H7 (cell line): ENCODE measurements at regions not wholly inside any gene's neighbourhood (a gene's known extent, or its start where the extent isn't known, plus 50 kb on each side); places are given as distances from the start of the nearest gene placed in this dataset.
"Not testable (repeated sequence)": the region's sequence is repeated elsewhere in the genome, so short reads cannot be mapped to it uniquely, and the experiment has no call there.

Source experiments
- DNase-seq: peaks from one replicate; pipeline ENCODE4 v3.0.0; 2012
- H3K27me3 ChIP-seq: 2 replicates; pipeline ENCODE4 v1.6.0; 2011; ENCODE audit warnings: mild to moderate bottlenecking, low read length; ENCODE audit not compliant: control insufficient read depth, insufficient read depth
- H3K36me3 ChIP-seq: replicated peaks from 2 replicates; pipeline ENCODE4 v1.5.1; 2011; ENCODE audit warnings: low read length; ENCODE audit not compliant: control insufficient read depth, insufficient read depth
- H3K4me3 ChIP-seq: 2 replicates; pipeline ENCODE4 v1.5.1; 2011; ENCODE audit warnings: low read depth, mild to moderate bottlenecking, control low read depth, low read length, moderate library complexity; ENCODE audit not compliant: insufficient read depth

DNA sequence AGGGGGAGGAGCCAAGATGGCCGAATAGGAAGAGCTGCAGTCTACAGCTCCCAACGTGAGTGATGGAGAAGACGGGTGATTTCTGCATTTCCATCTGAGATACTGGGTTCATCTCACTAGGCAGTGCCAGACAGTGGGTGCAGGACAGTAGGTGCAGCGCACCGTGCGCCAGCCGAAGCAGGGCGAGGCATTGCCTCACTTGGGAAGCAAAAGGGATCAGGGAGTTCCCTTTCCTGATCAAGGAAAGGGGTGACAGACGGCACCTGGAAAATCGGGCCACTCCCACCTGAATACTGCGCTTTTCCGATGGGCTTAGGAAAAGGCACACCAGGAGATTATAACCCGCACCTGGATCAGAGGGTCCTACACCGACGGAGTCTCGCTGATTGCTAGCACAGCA is 121.1 kb upstream of the SESTD1 start:
- H3K36me3 ChIP-seq, H3K4me3 ChIP-seq, H3K27me3 ChIP-seq, DNase-seq: not testable (repeated sequence)

DNA sequence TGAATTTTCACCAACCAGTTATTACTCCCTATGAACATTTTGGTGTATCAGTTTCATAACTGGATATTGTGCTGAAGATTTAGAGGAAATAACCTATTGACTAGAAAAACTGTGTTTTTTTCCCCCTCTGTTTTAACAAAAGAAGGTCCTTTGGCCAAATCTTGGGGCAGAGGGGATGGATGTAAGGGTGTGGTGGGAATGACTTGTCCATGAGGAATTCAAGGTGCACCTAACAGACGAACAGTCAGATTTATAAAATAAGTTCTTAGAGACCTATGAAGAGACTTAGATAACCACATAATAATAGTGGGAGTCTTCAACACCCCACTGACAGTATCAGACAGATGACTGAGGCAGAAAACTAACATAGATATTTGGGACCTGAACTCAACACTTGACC is 119.3 kb upstream of the SESTD1 start:
- DNase-seq, result no peak
- H3K4me3 ChIP-seq, result no peak overlapping the region
- H3K36me3 ChIP-seq, result no peaks in the 10 kb centered on the region
- no peaks in the 10 kb centered on the region for H3K27me3 ChIP-seq

GRCh38 chr2:179377296-179377695 is 112.7 kb upstream of the SESTD1 start:
- no peak for DNase-seq
- H3K27me3 ChIP-seq, result no peaks in the 10 kb centered on the region
- H3K36me3 ChIP-seq, result no peaks in the 10 kb centered on the region
- H3K4me3 ChIP-seq, result no peak overlapping the region

GRCh38 chr2:179376881-179377280 is 112.2 kb upstream of the SESTD1 start:
- Histone ChIP-seq H3K4me3 (no peak overlapping the region), H3K27me3 (no peaks in the 10 kb centered on the region)
- no peak for DNase-seq

GRCh38 chr2:179373816-179374215 is 109.2 kb upstream of the SESTD1 start:
- no peak for DNase-seq
- Histone ChIP-seq H3K27me3 (no peaks in the 10 kb centered on the region), H3K4me3 (no peak overlapping the region), H3K36me3 (no peaks in the 10 kb centered on the region)

More at GRCh38 chr2:179376881-179377280, 112.2 kb upstream of the SESTD1 start:
- H3K36me3 ChIP-seq, result no peaks in the 10 kb centered on the region

GRCh38 chr2:179365561-179365960 is 100.9 kb upstream of the SESTD1 start:
- H3K36me3 ChIP-seq, H3K27me3 ChIP-seq, DNase-seq, H3K4me3 ChIP-seq: not testable (repeated sequence)

- Histone ChIP-seq H3K4me3 (no peak overlapping the region), H3K36me3 (no peaks in the 10 kb centered on the region), H3K27me3 (no peaks in the 10 kb centered on the region)
- no peak for DNase-seq
These were observed 91.2 kb upstream of the SESTD1 start for GRCh38 chr2:179355881-179356280.

GRCh38 chr2:179354739-179355537 is 90.3 kb upstream of the SESTD1 start:
- no peaks in the 10 kb centered on the region for H3K36me3 ChIP-seq
- no peak for DNase-seq
- H3K4me3 ChIP-seq, result no peak overlapping the region
- no peaks in the 10 kb centered on the region for H3K27me3 ChIP-seq

DNA sequence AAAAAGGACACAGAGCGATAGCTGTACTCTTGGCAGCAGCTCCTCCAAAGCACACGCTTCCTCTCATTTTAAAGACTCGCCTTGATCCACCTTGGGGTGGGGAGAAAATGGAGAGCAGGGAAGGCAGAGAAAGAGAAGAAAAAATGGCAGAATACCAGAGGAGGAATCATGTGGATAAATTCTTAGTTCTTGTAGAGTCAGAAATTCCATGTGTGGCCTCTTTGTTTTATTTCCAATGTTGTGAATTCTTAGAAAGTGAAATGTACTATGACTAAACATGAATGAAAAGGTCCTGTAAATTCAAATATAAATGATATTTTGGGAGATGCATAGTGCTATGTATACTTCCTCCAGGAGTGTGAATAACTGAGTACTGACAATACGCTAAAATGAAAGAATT is 89.7 kb upstream of the SESTD1 start:
- DNase-seq, result no peak

DNA sequence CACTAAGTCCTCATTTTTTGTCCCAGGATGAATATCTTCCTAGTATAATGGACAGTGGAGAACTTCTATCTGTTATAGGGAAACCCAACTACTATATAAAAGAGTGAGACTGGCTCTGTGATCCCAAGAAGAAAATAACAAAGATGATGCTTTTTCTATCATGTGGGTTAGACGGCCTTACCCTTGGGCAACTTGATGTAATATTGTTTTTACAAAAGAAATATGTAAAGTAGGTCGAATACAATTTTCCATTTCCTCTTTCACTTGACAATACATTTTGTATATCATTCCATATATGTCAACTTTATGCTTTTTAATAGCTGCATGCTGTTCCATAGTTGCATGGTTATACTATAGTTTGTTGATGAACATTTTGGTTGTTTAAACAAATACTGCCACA is 87.5 kb upstream of the SESTD1 start:
- DNase-seq, result no peak
- no peaks in the 10 kb centered on the region for H3K36me3 ChIP-seq
- H3K27me3 ChIP-seq, result no peaks in the 10 kb centered on the region
- no peak overlapping the region for H3K4me3 ChIP-seq

More for the DNA sequence above, 89.7 kb upstream of the SESTD1 start:
- Histone ChIP-seq H3K27me3 (no peaks in the 10 kb centered on the region), H3K4me3 (no peak overlapping the region), H3K36me3 (no peaks in the 10 kb centered on the region)

- Histone ChIP-seq H3K36me3 (no peaks in the 10 kb centered on the region), H3K27me3 (no peaks in the 10 kb centered on the region)
These were observed 86.4 kb upstream of the SESTD1 start for GRCh38 chr2:179351057-179351456.

GRCh38 chr2:179349670-179350303 is 85.2 kb upstream of the SESTD1 start:
- Histone ChIP-seq H3K36me3 (no peaks in the 10 kb centered on the region), H3K27me3 (no peaks in the 10 kb centered on the region), H3K4me3 (no peak overlapping the region)
- DNase-seq, result no peak

More at GRCh38 chr2:179351057-179351456, 86.4 kb upstream of the SESTD1 start:
- no peak overlapping the region for H3K4me3 ChIP-seq
- DNase-seq, result no peak

DNA sequence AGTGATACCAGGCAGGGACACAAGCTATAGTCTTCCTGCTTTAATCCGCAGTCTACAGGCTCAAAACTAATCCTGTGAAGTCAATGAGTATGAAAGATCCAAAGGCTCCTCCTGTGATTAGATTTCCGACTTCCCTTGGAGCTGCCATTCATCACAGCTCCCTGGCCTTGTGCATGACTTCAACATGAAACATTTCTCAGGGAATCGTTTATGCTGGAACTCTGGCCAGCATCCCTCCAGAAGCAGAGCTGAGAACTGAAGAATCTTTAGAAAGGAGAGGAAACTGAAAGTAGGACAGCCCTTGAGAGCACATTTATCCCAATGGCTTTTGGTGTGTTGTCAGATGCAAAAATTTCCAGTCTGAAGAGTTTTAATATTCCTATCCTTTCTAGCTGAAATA is 84.3 kb upstream of the SESTD1 start:
- H3K36me3 ChIP-seq, result no peaks in the 10 kb centered on the region
- no peaks in the 10 kb centered on the region for H3K27me3 ChIP-seq
- no peak overlapping the region for H3K4me3 ChIP-seq
- no peak for DNase-seq

DNA sequence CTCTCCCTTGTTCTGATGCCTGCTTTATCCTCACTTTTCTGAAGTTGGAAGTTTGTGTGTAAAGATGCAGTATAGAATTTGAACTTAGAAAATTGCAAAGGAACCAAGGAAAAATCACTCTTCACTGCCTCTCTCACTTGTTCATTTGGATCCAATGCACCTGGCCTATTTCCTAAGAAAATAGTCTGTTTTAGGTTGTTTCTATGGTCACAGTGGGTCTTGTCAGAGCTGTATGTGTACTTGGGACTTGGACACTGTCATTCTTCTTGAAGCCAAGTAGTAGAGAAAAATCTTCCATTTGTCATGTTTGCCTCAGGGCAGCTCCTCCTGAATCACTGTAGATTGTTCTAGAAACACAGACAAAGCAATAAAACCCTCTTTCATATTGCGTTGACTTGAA is 80.3 kb upstream of the SESTD1 start:
- Histone ChIP-seq H3K36me3 (no peaks in the 10 kb centered on the region), H3K27me3 (no peaks in the 10 kb centered on the region), H3K4me3 (no peak overlapping the region)
- DNase-seq, result no peak

DNA sequence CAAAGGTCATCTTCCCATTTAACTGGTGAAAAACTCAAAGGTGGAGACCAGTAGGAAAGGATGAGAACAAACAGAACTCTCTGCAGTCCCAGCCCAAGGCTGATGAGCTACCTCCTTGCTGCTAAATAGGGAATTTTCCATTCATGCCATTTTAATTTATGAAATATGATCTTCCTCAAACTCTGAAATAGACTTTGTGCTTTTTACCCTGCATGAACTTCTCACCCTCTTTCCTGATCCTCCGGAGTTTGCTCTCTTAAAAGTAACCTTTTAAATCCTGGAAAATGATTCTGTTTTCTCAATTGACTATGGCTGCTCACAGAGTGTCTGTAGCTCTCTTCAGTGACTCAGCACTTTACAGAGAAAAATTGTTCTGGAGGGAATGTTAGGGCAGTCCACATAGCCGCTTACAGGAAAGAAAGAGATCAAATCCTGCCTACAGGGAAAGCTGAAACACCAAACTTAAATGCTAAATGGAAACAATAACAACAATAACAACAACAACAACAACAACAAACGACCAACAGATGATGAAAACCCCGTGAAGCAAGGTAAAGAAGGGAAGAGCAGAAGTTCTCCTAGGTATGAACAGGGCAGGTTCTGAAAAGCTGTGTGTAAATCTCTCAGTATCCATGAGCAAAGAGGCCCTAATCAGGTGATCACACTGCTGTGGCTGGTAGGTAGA is 79.8 kb upstream of the SESTD1 start:
- no peaks in the 10 kb centered on the region for H3K36me3 ChIP-seq
- H3K4me3 ChIP-seq, result no peak overlapping the region
- DNase-seq, result no peak
- H3K27me3 ChIP-seq, result no peaks in the 10 kb centered on the region
